CD4-positive, alpha-beta T cell (primary cell): ENCODE measurements at regions not wholly inside any gene's neighbourhood (a gene's known extent, or its start where the extent isn't known, plus 50 kb on each side); places are given as distances from the start of the nearest gene placed in this dataset.

Source experiments
- ATAC-seq: fragments of 200-7000 bp; cut with Tn5 transposase; one replicate; pipeline ENCODE4 v1.10.0; 2022; ENCODE audit warnings: mild to moderate bottlenecking; ENCODE audit not compliant: poor library complexity
- CTCF ChIA-PET: fragments of 350-600 bp; sonication (Branson Sonifier 250); formaldehyde crosslinking; loops from one replicate; lab custom pipeline; 2021; ENCODE audit warnings: antibody characterized with exemption, inconsistent platforms; lab: Charles Lee
- POLR2A ChIA-PET: fragments of 350-600 bp; sonication (Branson Sonifier 250); formaldehyde crosslinking; loops from one replicate; lab custom pipeline; 2021; ENCODE audit warnings: antibody characterized with exemption, inconsistent platforms; lab: Charles Lee
- DNase-seq, 14 experiments: peaks; one replicate each; pipeline ENCODE4 v3.0.0-alpha.2; 2013 to 2020; ENCODE audit warnings: mixed read lengths in 2 of 14
- H3K27ac ChIP-seq, 2 donors: one replicate each; pipeline versions ENCODE4 v1.5.1 to v1.7.0; 2013; ENCODE audit warnings: low read length in 2 of 2, low read depth in 1 of 2, mild to moderate bottlenecking in 1 of 2
- H3K27me3 ChIP-seq, 2 experiments: 1 replicate in 1 of 2; 2 replicates in 1 of 2; pipeline versions ENCODE4 v1.6.1 to v1.7.0; 2013; ENCODE audit warnings: low read length in 2 of 2, control low read depth in 1 of 2, mild to moderate bottlenecking in 1 of 2, moderate library complexity in 1 of 2; ENCODE audit not compliant: insufficient read depth in 2 of 2, control insufficient read depth in 1 of 2
- H3K36me3 ChIP-seq: one replicate; pipeline ENCODE4 v1.6.1; 2013; ENCODE audit warnings: low read length, control low read depth; ENCODE audit not compliant: insufficient read depth
- H3K4me1 ChIP-seq: one replicate; pipeline ENCODE4 v1.6.1; 2013; ENCODE audit warnings: low read length, control low read depth; ENCODE audit not compliant: insufficient read depth
- H3K4me3 ChIP-seq: one replicate; pipeline ENCODE4 v1.5.1; 2013; ENCODE audit warnings: mild to moderate bottlenecking, low read length, moderate library complexity
- H3K9me3 ChIP-seq, 2 experiments: 1 replicate in 1 of 2; 2 replicates in 1 of 2; pipeline versions ENCODE4 v1.6.1 to v1.7.0; 2013; ENCODE audit warnings: low read length in 2 of 2, mild to moderate bottlenecking in 2 of 2, control low read depth in 1 of 2, moderate library complexity in 1 of 2; ENCODE audit not compliant: control insufficient read depth in 1 of 2, insufficient read depth in 1 of 2
- H3K27ac Mint-ChIP-seq: one replicate; pipeline ENCODE4 v1.8.0; 2020; ENCODE audit warnings: mixed read lengths
- H3K27me3 Mint-ChIP-seq: one replicate; pipeline ENCODE4 v1.8.0; 2021; ENCODE audit warnings: mixed read lengths
- H3K36me3 Mint-ChIP-seq: one replicate; pipeline ENCODE4 v1.8.0; 2021; ENCODE audit warnings: low read depth, mixed read lengths
- H3K4me1 Mint-ChIP-seq: one replicate; pipeline ENCODE4 v1.8.0; 2021; ENCODE audit warnings: low read depth, mixed read lengths
- H3K4me3 Mint-ChIP-seq: one replicate; pipeline ENCODE4 v1.8.0; 2020; ENCODE audit warnings: mild to moderate bottlenecking, mixed read lengths
- H3K9me3 Mint-ChIP-seq: one replicate; pipeline ENCODE4 v1.8.0; 2020; ENCODE audit warnings: mixed read lengths
- CTCF ChIP-seq: fragments of 200-600 bp; IDR thresholded peaks from one replicate; pipeline ENCODE4 v1.8.0; 2022; ENCODE audit warnings: antibody characterized with exemption, mild to moderate bottlenecking
- intact Hi-C, 2 experiments: fragments of 100-400 bp; cut with DNase I in 1 of 2; cut with micrococcal nuclease in 1 of 2; formaldehyde crosslinking; loops; one replicate each; pipeline versions ENCODE4 v1.15.1 to v1.9.0; 2023 to 2025; cut with DNase I, micrococcal nuclease

GRCh38 chrX:39773923-39774773, 323.6 kb downstream of the BCOR start:
- no peaks in the 10 kb centered on the region for H3K27me3 Mint-ChIP-seq
- H3K4me1 Mint-ChIP-seq = peaks cover 58% of the 10 kb centered on the region
- peak overlapping the region; percentile 55 for H3K4me3 ChIP-seq
- no peaks in the 10 kb centered on the region for H3K27me3 ChIP-seq
- intact Hi-C loops = loop anchor here in 1 of 2 experiments (2.0 to 5.0 kb wide), 2 partner anchors 43 to 83 kb away; no protein-coding TSS in a partner anchor
- peak overlapping the region; percentile 62 to 64 for H3K27ac ChIP-seq
- H3K9me3 Mint-ChIP-seq = no peaks in the 10 kb centered on the region
- peaks cover 64% of the 10 kb centered on the region for H3K4me1 ChIP-seq
- peaks cover 0 to 4% of the 10 kb centered on the region in 2 experiments for H3K9me3 ChIP-seq
- peak in 12 of 14 experiments; percentile 5 to 70 (median 30) for DNase-seq
- POLR2A ChIA-PET = interaction anchor here (0.8 to 2.6 kb wide), 12 partner anchors 8 to 471 kb away, joined by 3 to 10 read pairs (median 3); partner anchors contain the start of gene BCOR
- CTCF ChIA-PET = interaction anchor here (1.2 kb wide), 1 partner anchor 28 kb away, joined by 3 read pairs; no protein-coding TSS in a partner anchor
- no peak for TF ChIP-seq CTCF
- H3K36me3 Mint-ChIP-seq = peaks cover 9% of the 10 kb centered on the region
- peak overlapping the region; percentile 99 for H3K27ac Mint-ChIP-seq
- peak overlapping the region; percentile 83 for H3K4me3 Mint-ChIP-seq
- peak; percentile 67 for ATAC-seq
- no peaks in the 10 kb centered on the region for H3K36me3 ChIP-seq

GRCh38 chrX:39774774-39775328, 322.9 kb downstream of the BCOR start:
- peaks cover 0 to 8% of the 10 kb centered on the region in 2 experiments for H3K9me3 ChIP-seq
- POLR2A ChIA-PET = interaction anchor here (1.0 to 2.6 kb wide), 8 partner anchors 7 to 470 kb away, joined by 3 to 10 read pairs (median 4); no protein-coding TSS in a partner anchor
- H3K4me3 ChIP-seq = peak overlapping the region; percentile 55
- Mint-ChIP-seq H3K4me3 (peak overlapping the region; percentile 83), H3K27me3 (no peaks in the 10 kb centered on the region), H3K9me3 (no peaks in the 10 kb centered on the region), H3K4me1 (peaks cover 58% of the 10 kb centered on the region), H3K27ac (peak overlapping the region; percentile 99), H3K36me3 (peaks cover 9% of the 10 kb centered on the region)
- CTCF ChIA-PET = interaction anchor here (1.2 kb wide), 1 partner anchor 29 kb away, joined by 3 read pairs; no protein-coding TSS in a partner anchor
- H3K4me1 ChIP-seq = peaks cover 64% of the 10 kb centered on the region
- no peaks in the 10 kb centered on the region for H3K27me3 ChIP-seq
- intact Hi-C loops = loop anchor here in 1 of 2 experiments (2.0 to 5.0 kb wide), 2 partner anchors 44 to 82 kb away; no protein-coding TSS in a partner anchor
- H3K27ac ChIP-seq = peak overlapping the region; percentile 62 to 64
- no peaks in the 10 kb centered on the region for H3K36me3 ChIP-seq
- DNase-seq (no peak), ATAC-seq (no peak)
- no peak for TF ChIP-seq CTCF

GRCh38 chrX:39777623-39778025, 320.1 kb downstream of the BCOR start:
- Histone ChIP-seq H3K27ac (no peak overlapping the region), H3K36me3 (no peaks in the 10 kb centered on the region), H3K9me3 (peaks cover 0 to 8% of the 10 kb centered on the region in 2 experiments), H3K4me1 (peaks cover 37% of the 10 kb centered on the region), H3K27me3 (no peaks in the 10 kb centered on the region), H3K4me3 (no peak overlapping the region)
- intact Hi-C loops = no loop called here
- Mint-ChIP-seq H3K4me1 (peaks cover 33% of the 10 kb centered on the region), H3K27me3 (no peaks in the 10 kb centered on the region), H3K4me3 (peak overlapping the region; percentile 45), H3K27ac (peak overlapping the region; percentile 86), H3K36me3 (peaks cover 9% of the 10 kb centered on the region), H3K9me3 (no peaks in the 10 kb centered on the region)
- ChIA-PET CTCF (no interaction called here), POLR2A (no interaction called here)
- DNase-seq (peak in 3 of 14 experiments; percentile 12 to 19 (median 16)), ATAC-seq (no peak)
- TF ChIP-seq CTCF = no peak
